ENCODE measurements at regions not wholly inside any gene's neighbourhood (a gene's known extent, or its start where the extent isn't known, plus 50 kb on each side); places are given as distances from the start of the nearest gene placed in this dataset.

DNA sequence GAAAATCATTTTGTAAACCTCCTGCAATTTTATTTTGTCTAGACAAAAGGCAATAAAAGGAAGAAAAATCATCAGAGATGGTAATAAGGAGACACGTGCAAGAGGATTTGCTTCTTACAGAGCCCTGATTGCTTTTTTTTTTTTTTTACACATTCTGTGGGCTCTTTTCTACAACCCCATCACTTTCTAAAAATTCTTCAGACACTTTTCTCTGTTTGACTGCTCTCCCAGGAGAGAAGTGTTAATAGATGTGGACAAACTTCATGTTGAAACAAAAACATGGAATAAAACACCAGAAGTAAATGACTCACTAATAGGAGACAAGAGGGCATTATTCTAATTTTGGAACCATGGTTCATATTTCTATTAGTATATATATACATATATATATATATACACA is 114.4 kb upstream of the TPRG1 start:
- no peak for DNase-seq (ENCODE audit: low spot score)
- no peaks in the 10 kb centered on the region for H3F3A ChIP-seq (ENCODE audit: low read depth)
- H4K20me1 ChIP-seq (ENCODE audit: low read depth), result no peaks in the 10 kb centered on the region
- H3K79me2 ChIP-seq (ENCODE audit: low read depth), result no peaks in the 10 kb centered on the region
- H3K9me3 ChIP-seq (ENCODE audit: low read depth), result no peaks in the 10 kb centered on the region
- H3K4me3 Mint-ChIP-seq, result no peak overlapping the region
- no peak overlapping the region for H3K9ac ChIP-seq
- no peaks in the 10 kb centered on the region for H3K27me3 ChIP-seq
- no peaks in the 10 kb centered on the region for H3K27me3 Mint-ChIP-seq (ENCODE audit: insufficient read depth, low read depth)
- no peak for TF ChIP-seq EZH2phosphoT487 (IDR thresholded peaks at IDR 0.05)
- no peak for TF ChIP-seq EZH2 (IDR thresholded peaks at IDR 0.05)
- H3K36me3 Mint-ChIP-seq, result no peaks in the 10 kb centered on the region
- no peak overlapping the region for H2AFZ ChIP-seq (replicated peaks)
- H3K36me3 ChIP-seq, result no peaks in the 10 kb centered on the region
- no peak overlapping the region for H3K4me3 ChIP-seq
- no peak overlapping the region for H3K27ac Mint-ChIP-seq
- H3K4me1 Mint-ChIP-seq, result no peaks in the 10 kb centered on the region
- no peak overlapping the region for H3K4me2 ChIP-seq
- H3K9me3 Mint-ChIP-seq, result no peaks in the 10 kb centered on the region
- no peak overlapping the region for H3K27ac ChIP-seq
- H3K4me1 ChIP-seq, result no peaks in the 10 kb centered on the region

DNA sequence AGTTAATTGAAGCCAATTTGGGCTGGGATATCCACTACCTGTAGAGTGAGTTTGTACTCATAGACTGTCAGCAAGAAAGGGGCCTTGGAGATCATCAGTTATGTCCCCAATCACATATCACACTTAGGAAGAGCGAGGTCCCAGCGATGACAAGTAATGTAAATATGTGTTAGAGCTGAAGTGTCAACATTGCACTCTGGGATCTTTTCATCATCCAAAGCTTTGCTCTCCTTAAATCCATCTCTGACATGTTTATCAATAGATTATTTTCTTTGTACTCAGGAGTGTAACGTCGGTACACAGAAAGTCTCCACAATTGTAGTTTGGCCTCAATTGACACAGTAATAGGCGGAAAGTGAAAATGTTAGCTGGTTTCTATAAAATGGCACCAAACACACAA is 113.7 kb upstream of the TPRG1 start:
- TF ChIP-seq, protein P1, sequence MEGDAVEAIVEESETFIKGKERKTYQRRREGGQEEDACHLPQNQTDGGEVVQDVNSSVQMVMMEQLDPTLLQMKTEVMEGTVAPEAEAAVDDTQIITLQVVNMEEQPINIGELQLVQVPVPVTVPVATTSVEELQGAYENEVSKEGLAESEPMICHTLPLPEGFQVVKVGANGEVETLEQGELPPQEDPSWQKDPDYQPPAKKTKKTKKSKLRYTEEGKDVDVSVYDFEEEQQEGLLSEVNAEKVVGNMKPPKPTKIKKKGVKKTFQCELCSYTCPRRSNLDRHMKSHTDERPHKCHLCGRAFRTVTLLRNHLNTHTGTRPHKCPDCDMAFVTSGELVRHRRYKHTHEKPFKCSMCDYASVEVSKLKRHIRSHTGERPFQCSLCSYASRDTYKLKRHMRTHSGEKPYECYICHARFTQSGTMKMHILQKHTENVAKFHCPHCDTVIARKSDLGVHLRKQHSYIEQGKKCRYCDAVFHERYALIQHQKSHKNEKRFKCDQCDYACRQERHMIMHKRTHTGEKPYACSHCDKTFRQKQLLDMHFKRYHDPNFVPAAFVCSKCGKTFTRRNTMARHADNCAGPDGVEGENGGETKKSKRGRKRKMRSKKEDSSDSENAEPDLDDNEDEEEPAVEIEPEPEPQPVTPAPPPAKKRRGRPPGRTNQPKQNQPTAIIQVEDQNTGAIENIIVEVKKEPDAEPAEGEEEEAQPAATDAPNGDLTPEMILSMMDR (IDR thresholded peaks at IDR 0.05), result no peak
- no peak for TF ChIP-seq EZH2 (IDR thresholded peaks at IDR 0.05)
- TF ChIP-seq EZH2phosphoT487 (IDR thresholded peaks at IDR 0.05), result no peak
- H3K4me1 Mint-ChIP-seq, result no peaks in the 10 kb centered on the region
- Histone ChIP-seq H3K4me3 (no peak overlapping the region), H3K79me2 (ENCODE audit: low read depth) (no peaks in the 10 kb centered on the region), H3K36me3 (no peaks in the 10 kb centered on the region), H2AFZ (replicated peaks) (no peak overlapping the region), H3K9ac (no peak overlapping the region), H4K20me1 (ENCODE audit: low read depth) (no peaks in the 10 kb centered on the region), H3K27ac (no peak overlapping the region), H3K27me3 (no peaks in the 10 kb centered on the region), H3K4me1 (no peaks in the 10 kb centered on the region), H3F3A (ENCODE audit: low read depth) (no peaks in the 10 kb centered on the region), H3K4me2 (no peak overlapping the region), H3K9me3 (ENCODE audit: low read depth) (peaks cover 3% of the 10 kb centered on the region)
- DNase-seq (ENCODE audit: low spot score), result no peak
- no peaks in the 10 kb centered on the region for H3K27me3 Mint-ChIP-seq (ENCODE audit: insufficient read depth, low read depth)
- no peak overlapping the region for H3K4me3 Mint-ChIP-seq
- H3K9me3 Mint-ChIP-seq, result no peaks in the 10 kb centered on the region
- no peaks in the 10 kb centered on the region for H3K36me3 Mint-ChIP-seq
- H3K27ac Mint-ChIP-seq, result no peak overlapping the region

DNA sequence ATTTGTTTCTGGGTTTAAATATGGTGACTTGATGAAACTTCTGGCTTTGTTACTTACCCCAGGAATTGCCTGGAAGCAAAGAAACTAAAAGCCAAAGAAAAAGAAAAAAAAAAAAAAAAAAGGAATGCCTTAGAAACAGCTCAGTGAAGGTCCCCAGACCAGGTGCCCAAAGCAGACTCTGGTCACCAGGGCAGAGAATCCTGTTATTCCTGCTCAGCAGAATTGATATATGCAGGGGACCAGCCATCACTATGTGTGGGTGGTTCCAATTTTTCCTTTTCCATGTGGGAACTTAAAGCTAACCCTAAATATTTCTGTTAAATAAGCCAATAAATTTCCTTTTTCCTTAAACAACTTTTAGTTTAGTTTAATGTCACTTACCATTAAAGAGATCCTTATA is 100.8 kb upstream of the TPRG1 start:
- H2AFZ ChIP-seq (replicated peaks), result no peak overlapping the region
- H3K79me2 ChIP-seq (ENCODE audit: low read depth), result no peaks in the 10 kb centered on the region
- peaks cover 6% of the 10 kb centered on the region for H3K9me3 Mint-ChIP-seq
- no peaks in the 10 kb centered on the region for H3K9me3 ChIP-seq (ENCODE audit: low read depth)
- H3K27me3 ChIP-seq, result no peaks in the 10 kb centered on the region
- peaks cover 6% of the 10 kb centered on the region for H3K27me3 Mint-ChIP-seq (ENCODE audit: insufficient read depth, low read depth)
- H3K4me3 Mint-ChIP-seq, result no peak overlapping the region
- no peaks in the 10 kb centered on the region for H3K4me1 Mint-ChIP-seq
- H3K36me3 ChIP-seq, result no peaks in the 10 kb centered on the region
- H3K9ac ChIP-seq, result no peak overlapping the region
- no peaks in the 10 kb centered on the region for H3K36me3 Mint-ChIP-seq
- no peak overlapping the region for H3K4me2 ChIP-seq
- TF ChIP-seq, protein P1 (IDR thresholded peaks at IDR 0.05), result no peak
- TF ChIP-seq EZH2phosphoT487 (IDR thresholded peaks at IDR 0.05) (no peak), EZH2 (IDR thresholded peaks at IDR 0.05) (no peak)
- no peak overlapping the region for H3K27ac ChIP-seq
- H4K20me1 ChIP-seq (ENCODE audit: low read depth), result no peaks in the 10 kb centered on the region
- no peaks in the 10 kb centered on the region for H3K4me1 ChIP-seq
- H3F3A ChIP-seq (ENCODE audit: low read depth), result no peaks in the 10 kb centered on the region
- H3K27ac Mint-ChIP-seq, result no peak overlapping the region
- no peak overlapping the region for H3K4me3 ChIP-seq
- no peak for DNase-seq (ENCODE audit: low spot score)

DNA sequence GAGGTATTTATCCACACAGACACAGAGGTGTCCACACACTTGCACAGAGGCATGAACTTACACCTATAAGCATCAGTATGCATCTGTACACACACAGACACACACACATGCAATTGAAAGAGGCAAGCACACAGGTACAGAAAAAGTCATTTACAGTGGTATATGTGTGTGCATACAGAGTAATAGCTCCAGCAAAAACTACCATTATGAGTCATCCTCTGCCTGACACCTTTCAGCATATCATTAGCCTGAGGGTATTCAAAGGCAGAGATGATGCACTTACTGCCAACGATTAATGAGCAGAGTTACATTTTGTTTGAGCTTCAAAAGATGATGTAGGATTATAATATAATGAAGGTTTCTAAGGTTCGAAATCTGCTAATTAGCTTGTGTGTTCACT is 100.3 kb upstream of the TPRG1 start:
- no peak overlapping the region for H3K9ac ChIP-seq
- no peaks in the 10 kb centered on the region for H3K36me3 ChIP-seq
- Mint-ChIP-seq H3K36me3 (no peaks in the 10 kb centered on the region), H3K4me3 (no peak overlapping the region), H3K27ac (no peak overlapping the region), H3K4me1 (no peaks in the 10 kb centered on the region), H3K9me3 (peaks cover 6% of the 10 kb centered on the region), H3K27me3 (ENCODE audit: insufficient read depth, low read depth) (peaks cover 6% of the 10 kb centered on the region)
- no peak overlapping the region for H2AFZ ChIP-seq (replicated peaks)
- H3K79me2 ChIP-seq (ENCODE audit: low read depth), result no peaks in the 10 kb centered on the region
- H3K27ac ChIP-seq, result no peak overlapping the region
- H3K9me3 ChIP-seq (ENCODE audit: low read depth), result no peaks in the 10 kb centered on the region
- H3K27me3 ChIP-seq, result no peaks in the 10 kb centered on the region
- H4K20me1 ChIP-seq (ENCODE audit: low read depth), result no peaks in the 10 kb centered on the region
- no peaks in the 10 kb centered on the region for H3F3A ChIP-seq (ENCODE audit: low read depth)
- TF ChIP-seq EZH2phosphoT487 (IDR thresholded peaks at IDR 0.05) (no peak), EZH2 (IDR thresholded peaks at IDR 0.05) (no peak)
- TF ChIP-seq, protein P1 (IDR thresholded peaks at IDR 0.05), result no peak
- DNase-seq (ENCODE audit: low spot score), result no peak
- H3K4me2 ChIP-seq, result no peak overlapping the region
- H3K4me3 ChIP-seq, result no peak overlapping the region
- no peaks in the 10 kb centered on the region for H3K4me1 ChIP-seq

Data from neural progenitor cell (in vitro differentiated cells).